Liver (tissue), 7 donors: ENCODE measurements at regions not wholly inside any gene's neighbourhood (a gene's known extent, or its start where the extent isn't known, plus 50 kb on each side); places are given as distances from the start of the nearest gene placed in this dataset.
"Not testable (repeated sequence)": the region's sequence is repeated elsewhere in the genome, so short reads cannot be mapped to it uniquely, and the experiment has no call there.

Experiments used
- DNase-seq: peaks from one replicate; pipeline ENCODE4 v3.0.0-alpha.2; 2017; ENCODE audit warnings: low spot score
- H3K27ac ChIP-seq, 2 donors: one replicate each; pipeline ENCODE4 v1.7.0; 2013; ENCODE audit warnings: inconsistent platforms in 2 of 2, low read length in 2 of 2, control low read depth in 1 of 2, low read depth in 1 of 2, mild to moderate bottlenecking in 1 of 2
- H3K27me3 ChIP-seq, 4 donors: one replicate each; pipeline versions ENCODE4 v1.6.1 to v1.7.0; 2013; ENCODE audit warnings: low read length in 3 of 4, inconsistent platforms in 1 of 4, mild to moderate bottlenecking in 1 of 4, moderate library complexity in 1 of 4; ENCODE audit not compliant: control insufficient read depth in 4 of 4, insufficient read depth in 4 of 4
- H3K36me3 ChIP-seq, 4 donors: one replicate each; pipeline versions ENCODE4 v1.6.1 to v1.7.0; 2013; ENCODE audit warnings: low read length in 3 of 4, mild to moderate bottlenecking in 3 of 4, low read depth in 1 of 4, moderate library complexity in 1 of 4; ENCODE audit not compliant: control insufficient read depth in 4 of 4, insufficient read depth in 3 of 4
- H3K4me1 ChIP-seq, 4 donors: one replicate each; pipeline versions ENCODE4 v1.6.1 to v1.7.0; 2013; ENCODE audit warnings: low read length in 3 of 4, mild to moderate bottlenecking in 3 of 4, moderate library complexity in 1 of 4; ENCODE audit not compliant: control insufficient read depth in 4 of 4, insufficient read depth in 4 of 4
- H3K4me3 ChIP-seq, 3 donors: one replicate each; pipeline versions ENCODE4 v1.6.1 to v1.7.0; 2013; ENCODE audit warnings: low read length in 3 of 3, control low read depth in 1 of 3, low read depth in 1 of 3, mild to moderate bottlenecking in 1 of 3
- H3K9ac ChIP-seq, 2 donors: one replicate each; pipeline ENCODE4 v1.7.0; 2013; ENCODE audit warnings: low read length in 2 of 2, mild to moderate bottlenecking in 2 of 2, moderate library complexity in 2 of 2, control low read depth in 1 of 2, low read depth in 1 of 2
- H3K9me3 ChIP-seq, 4 donors: one replicate each; pipeline versions ENCODE4 v1.6.1 to v1.7.0; 2013; ENCODE audit warnings: low read length in 3 of 4; ENCODE audit not compliant: control insufficient read depth in 4 of 4
- ATF3 ChIP-seq: IDR thresholded peaks from 2 replicates; pipeline ENCODE4 v1.6.1; 2016; ENCODE audit warnings: antibody characterized with exemption
- EGR1 ChIP-seq, 2 donors: IDR thresholded peaks; 2 replicates each; pipeline ENCODE4 v1.6.1; 2016 to 2018; ENCODE audit warnings: antibody characterized with exemption in 2 of 2, low read depth in 2 of 2
- FOXA1 ChIP-seq: IDR thresholded peaks from 2 replicates; pipeline ENCODE4 v1.6.1; 2016; ENCODE audit warnings: antibody characterized with exemption
- GABPA ChIP-seq, 2 donors: IDR thresholded peaks in 1 of 2; conservative IDR thresholded peaks in 1 of 2; 2 replicates each; pipeline ENCODE4 v1.6.1; 2016; ENCODE audit warnings: antibody characterized with exemption in 2 of 2, mild to moderate bottlenecking in 1 of 2, moderate library complexity in 1 of 2
- HNF4A ChIP-seq, 2 donors: conservative IDR thresholded peaks; 2 replicates each; pipeline ENCODE4 v1.6.1; 2016; ENCODE audit warnings: antibody characterized with exemption in 2 of 2, mild to moderate bottlenecking in 2 of 2
- HNF4G ChIP-seq: IDR thresholded peaks from 2 replicates; pipeline ENCODE4 v1.6.1; 2016; ENCODE audit warnings: antibody characterized with exemption
- JUND ChIP-seq, 2 donors: IDR thresholded peaks; 2 replicates each; pipeline ENCODE4 v1.6.1; 2016; ENCODE audit warnings: antibody characterized with exemption in 2 of 2
- MAX ChIP-seq: IDR thresholded peaks from 2 replicates; pipeline ENCODE4 v1.6.1; 2016; ENCODE audit warnings: antibody characterized with exemption
- RAD21 ChIP-seq, 2 donors: IDR thresholded peaks; 2 replicates each; pipeline ENCODE4 v1.6.1; 2016; ENCODE audit warnings: antibody characterized with exemption in 2 of 2, mild to moderate bottlenecking in 2 of 2
- REST ChIP-seq: IDR thresholded peaks from 2 replicates; pipeline ENCODE4 v1.6.1; 2016; ENCODE audit warnings: antibody characterized with exemption, mild to moderate bottlenecking
- RXRA ChIP-seq, 2 donors: IDR thresholded peaks; 2 replicates each; pipeline ENCODE4 v1.6.1; 2017 to 2018; ENCODE audit warnings: antibody characterized with exemption in 2 of 2, mild to moderate bottlenecking in 1 of 2
- SP1 ChIP-seq: IDR thresholded peaks from 2 replicates; pipeline ENCODE4 v1.6.1; 2018; ENCODE audit warnings: antibody characterized with exemption, mild to moderate bottlenecking
- YY1 ChIP-seq: IDR thresholded peaks from 2 replicates; pipeline ENCODE4 v1.6.1; 2016; ENCODE audit warnings: antibody characterized with exemption, mild to moderate bottlenecking
- WGBS: extraction: QIAGEN DNeasy Blood & Tissue Kit; methylation state at CpG from one replicate; pipeline ENCODE4 v1.1.7; 2013; 5-methylcytosine and 5-hydroxymethylcytosine counted together
- TF ChIP-seq, protein P1 (sequence below): IDR thresholded peaks from 2 replicates; pipeline ENCODE4 v1.6.1; 2016; ENCODE audit warnings: antibody characterized with exemption
- donor health status: healthy.
- donor health status: healthy.
- donor health status: healthy.
- donor health status: healthy.

- H3K9ac ChIP-seq, H3K4me3 ChIP-seq, DNase-seq, H3K9me3 ChIP-seq, H3K36me3 ChIP-seq, H3K4me1 ChIP-seq, H3K27me3 ChIP-seq: not testable (repeated sequence)
- TF ChIP-seq RAD21 (IDR thresholded peaks at IDR 0.05) (peak in 1 of 2 donors; percentile 32), ATF3 (peak; percentile 86), EGR1 (IDR thresholded peaks at IDR 0.05; ENCODE audit: low read depth in 2 of 2) (peak in 1 of 2 donors; percentile 60), MAX (peak; percentile 70), YY1 (peak; percentile 50), HNF4A (conservative IDR thresholded peaks at IDR 0.05) (peak; percentile 99), SP1 (peak; percentile 90), RXRA (IDR thresholded peaks at IDR 0.05) (peak; percentile 76 to 91), JUND (IDR thresholded peaks at IDR 0.05) (peak; percentile 50 to 71), REST (peak; percentile 66), GABPA (IDR thresholded peaks at IDR 0.05 in 1 of 2, conservative IDR thresholded peaks at IDR 0.05 in 1 of 2) (peak in 1 of 2 donors; percentile 31), HNF4G (peak; percentile 88)
- TF ChIP-seq, protein P1, sequence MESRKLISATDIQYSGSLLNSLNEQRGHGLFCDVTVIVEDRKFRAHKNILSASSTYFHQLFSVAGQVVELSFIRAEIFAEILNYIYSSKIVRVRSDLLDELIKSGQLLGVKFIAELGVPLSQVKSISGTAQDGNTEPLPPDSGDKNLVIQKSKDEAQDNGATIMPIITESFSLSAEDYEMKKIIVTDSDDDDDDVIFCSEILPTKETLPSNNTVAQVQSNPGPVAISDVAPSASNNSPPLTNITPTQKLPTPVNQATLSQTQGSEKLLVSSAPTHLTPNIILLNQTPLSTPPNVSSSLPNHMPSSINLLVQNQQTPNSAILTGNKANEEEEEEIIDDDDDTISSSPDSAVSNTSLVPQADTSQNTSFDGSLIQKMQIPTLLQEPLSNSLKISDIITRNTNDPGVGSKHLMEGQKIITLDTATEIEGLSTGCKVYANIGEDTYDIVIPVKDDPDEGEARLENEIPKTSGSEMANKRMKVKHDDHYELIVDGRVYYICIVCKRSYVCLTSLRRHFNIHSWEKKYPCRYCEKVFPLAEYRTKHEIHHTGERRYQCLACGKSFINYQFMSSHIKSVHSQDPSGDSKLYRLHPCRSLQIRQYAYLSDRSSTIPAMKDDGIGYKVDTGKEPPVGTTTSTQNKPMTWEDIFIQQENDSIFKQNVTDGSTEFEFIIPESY = peak; percentile 69
- WGBS = 20% methylated on average over 3 of the region's 3 CpGs
- H3K27ac ChIP-seq = peak overlapping the region in 1 of 2 donors; percentile 33
These were observed 121.0 kb upstream of the CRY1 start for GRCh38 chr12:107214373-107214773.

- not testable (repeated sequence) for H3K27ac ChIP-seq, H3K9ac ChIP-seq, H3K4me1 ChIP-seq, H3K9me3 ChIP-seq, DNase-seq, H3K36me3 ChIP-seq, H3K4me3 ChIP-seq, H3K27me3 ChIP-seq
- 89% methylated on average over 7 of the region's 7 CpGs for WGBS
These were observed 123.1 kb upstream of the CRY1 start for GRCh38 chr12:107216411-107216810.

DNA sequence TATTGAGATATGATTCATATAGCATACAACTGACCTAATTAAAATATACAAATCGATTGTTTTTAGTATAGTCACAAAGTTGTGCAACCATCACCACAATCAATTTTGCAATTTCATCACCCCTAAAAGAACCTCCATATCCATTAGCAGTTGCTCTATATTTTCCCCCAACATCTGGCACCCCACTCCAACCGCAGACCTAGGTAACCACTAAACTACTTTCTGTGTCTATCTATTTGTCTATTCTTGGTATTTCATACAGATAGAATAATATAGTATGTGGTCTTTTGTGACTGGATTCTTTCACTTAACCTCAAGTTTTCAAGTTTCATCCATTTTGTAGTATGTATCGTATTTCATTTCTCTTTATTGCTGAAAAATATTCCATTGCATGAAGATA is 126.0 kb upstream of the CRY1 start:
- WGBS = 88% methylated on average over 3 of the region's 3 CpGs
- no peak for TF ChIP-seq YY1
- TF ChIP-seq FOXA1 = no peak
- TF ChIP-seq RXRA (IDR thresholded peaks at IDR 0.05) = no peak
- no peak for TF ChIP-seq HNF4A (conservative IDR thresholded peaks at IDR 0.05)

More for the DNA sequence above, 126.0 kb upstream of the CRY1 start:
- DNase-seq = no peak
- no peaks in the 10 kb centered on the region for H3K36me3 ChIP-seq
- H3K27ac ChIP-seq = no peak overlapping the region
- peaks cover 0 to 3% (median 0%) of the 10 kb centered on the region in 4 donors for H3K4me1 ChIP-seq
- no peaks in the 10 kb centered on the region for H3K9me3 ChIP-seq
- H3K9ac ChIP-seq = no peak overlapping the region
- H3K27me3 ChIP-seq = no peaks in the 10 kb centered on the region
- H3K4me3 ChIP-seq = no peak overlapping the region
